Uterus (tissue), 3 donors: ENCODE measurements at regions not wholly inside any gene's neighbourhood (a gene's known extent, or its start where the extent isn't known, plus 50 kb on each side); places are given as distances from the start of the nearest gene placed in this dataset.

Source experiments
- DNase-seq, 2 donors: peaks; one replicate each; pipeline ENCODE4 v3.0.0-alpha.2; 2019 to 2020
- H3K27ac ChIP-seq, 2 donors: fragments of 200-600 bp; sonication (generic); 1 replicate in 1 of 2; 2 replicates in 1 of 2; pipeline ENCODE4 v1.5.1; 2016 to 2018
- H3K27me3 ChIP-seq, 2 donors: fragments of 200-600 bp; sonication (generic); one replicate each; pipeline ENCODE4 v1.5.1; 2018 to 2019; ENCODE audit warnings: control low read depth in 1 of 2
- H3K36me3 ChIP-seq, 2 donors: fragments of 200-600 bp; sonication (generic); one replicate each; pipeline ENCODE4 v1.5.1; 2019; ENCODE audit warnings: control low read depth in 1 of 2
- H3K4me1 ChIP-seq, 2 donors: fragments of 200-600 bp; sonication (generic); one replicate each; pipeline ENCODE4 v1.5.1; 2018 to 2019; ENCODE audit warnings: control low read depth in 1 of 2
- H3K4me3 ChIP-seq, 2 donors: fragments of 200-600 bp; sonication (generic); 1 replicate in 1 of 2; 2 replicates in 1 of 2; pipeline ENCODE4 v1.5.1; 2018 to 2019; ENCODE audit warnings: mild to moderate bottlenecking in 1 of 2
- H3K9me3 ChIP-seq, 2 donors: fragments of 200-600 bp; sonication (generic); one replicate each; pipeline ENCODE4 v1.5.1; 2019; ENCODE audit warnings: control low read depth in 1 of 2
- POLR2A ChIP-seq, 2 donors: fragments of 450-650 bp; IDR thresholded peaks; one replicate each; pipeline ENCODE4 v1.6.1; 2016; ENCODE audit warnings: antibody characterized with exemption in 2 of 2, mild to moderate bottlenecking in 1 of 2, moderate library complexity in 1 of 2
- intact Hi-C: fragments of 100-400 bp; cut with DNase I; formaldehyde crosslinking; loops from one replicate; pipeline ENCODE4 v1.15.1; 2023; ENCODE audit warnings: low total_unique reads
- TF ChIP-seq, protein P1 (sequence below), 4 experiments: fragments of 200-600 bp in 2 of 4; fragments of 450-650 bp in 2 of 4; sonication (generic) in 2 of 4; IDR thresholded peaks; one replicate each; pipeline ENCODE4 v1.5.1; 2016 to 2019; ENCODE audit warnings: antibody characterized with exemption in 4 of 4, mild to moderate bottlenecking in 2 of 4, moderate library complexity in 1 of 4
- donor health status: DM: yes; HTN: yes; CAD: no.

GRCh38 chr3:76582632-76583378 lies 457.1 kb upstream of the ROBO2 start:
- no peaks in the 10 kb centered on the region for H3K4me1 ChIP-seq
- H3K36me3 ChIP-seq: no peaks in the 10 kb centered on the region
- TF ChIP-seq POLR2A (IDR thresholded peaks at IDR 0.05): no peak
- TF ChIP-seq, protein P1, sequence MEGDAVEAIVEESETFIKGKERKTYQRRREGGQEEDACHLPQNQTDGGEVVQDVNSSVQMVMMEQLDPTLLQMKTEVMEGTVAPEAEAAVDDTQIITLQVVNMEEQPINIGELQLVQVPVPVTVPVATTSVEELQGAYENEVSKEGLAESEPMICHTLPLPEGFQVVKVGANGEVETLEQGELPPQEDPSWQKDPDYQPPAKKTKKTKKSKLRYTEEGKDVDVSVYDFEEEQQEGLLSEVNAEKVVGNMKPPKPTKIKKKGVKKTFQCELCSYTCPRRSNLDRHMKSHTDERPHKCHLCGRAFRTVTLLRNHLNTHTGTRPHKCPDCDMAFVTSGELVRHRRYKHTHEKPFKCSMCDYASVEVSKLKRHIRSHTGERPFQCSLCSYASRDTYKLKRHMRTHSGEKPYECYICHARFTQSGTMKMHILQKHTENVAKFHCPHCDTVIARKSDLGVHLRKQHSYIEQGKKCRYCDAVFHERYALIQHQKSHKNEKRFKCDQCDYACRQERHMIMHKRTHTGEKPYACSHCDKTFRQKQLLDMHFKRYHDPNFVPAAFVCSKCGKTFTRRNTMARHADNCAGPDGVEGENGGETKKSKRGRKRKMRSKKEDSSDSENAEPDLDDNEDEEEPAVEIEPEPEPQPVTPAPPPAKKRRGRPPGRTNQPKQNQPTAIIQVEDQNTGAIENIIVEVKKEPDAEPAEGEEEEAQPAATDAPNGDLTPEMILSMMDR (IDR thresholded peaks at IDR 0.05): no peak
- H3K9me3 ChIP-seq: no peaks in the 10 kb centered on the region
- H3K27me3 ChIP-seq: no peaks in the 10 kb centered on the region
- no peak overlapping the region for H3K27ac ChIP-seq
- no peak overlapping the region for H3K4me3 ChIP-seq
- no peak for DNase-seq
- intact Hi-C loops: no loop called here

GRCh38 chr3:76585794-76586392 lies 454.0 kb upstream of the ROBO2 start:
- H3K9me3 ChIP-seq: no peaks in the 10 kb centered on the region
- no peaks in the 10 kb centered on the region for H3K27me3 ChIP-seq
- intact Hi-C loops: no loop called here
- H3K4me3 ChIP-seq: no peak overlapping the region
- TF ChIP-seq POLR2A (IDR thresholded peaks at IDR 0.05): no peak
- TF ChIP-seq, protein P1 (IDR thresholded peaks at IDR 0.05): no peak
- H3K27ac ChIP-seq: no peak overlapping the region
- no peaks in the 10 kb centered on the region for H3K36me3 ChIP-seq
- no peaks in the 10 kb centered on the region for H3K4me1 ChIP-seq
- no peak for DNase-seq

DNA sequence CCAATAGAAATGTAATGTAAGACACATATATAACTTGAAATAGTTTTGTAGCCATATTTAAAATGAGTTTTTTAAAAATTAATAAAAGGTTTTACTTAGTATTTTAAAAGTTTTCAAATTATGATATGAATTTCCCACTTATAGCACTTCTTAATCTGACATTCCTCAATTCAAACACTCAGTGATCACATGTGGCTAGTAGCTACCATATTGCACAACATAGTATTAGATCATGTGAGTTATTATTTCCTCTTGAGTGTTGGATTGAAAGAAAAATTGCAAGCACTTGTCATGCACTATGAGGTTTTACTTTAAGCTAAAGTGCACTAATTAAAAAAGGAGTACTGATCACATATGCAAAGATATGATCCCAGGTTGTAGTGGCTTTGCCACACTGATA lies 453.4 kb upstream of the ROBO2 start:
- no peaks in the 10 kb centered on the region for H3K4me1 ChIP-seq
- H3K27me3 ChIP-seq: no peaks in the 10 kb centered on the region
- H3K4me3 ChIP-seq: no peak overlapping the region
- TF ChIP-seq POLR2A (IDR thresholded peaks at IDR 0.05): no peak
- TF ChIP-seq, protein P1 (IDR thresholded peaks at IDR 0.05): no peak
- no peak overlapping the region for H3K27ac ChIP-seq
- intact Hi-C loops: no loop called here
- no peak for DNase-seq
- no peaks in the 10 kb centered on the region for H3K9me3 ChIP-seq
- no peaks in the 10 kb centered on the region for H3K36me3 ChIP-seq

GRCh38 chr3:76610150-76610549 lies 429.7 kb upstream of the ROBO2 start:
- TF ChIP-seq POLR2A (IDR thresholded peaks at IDR 0.05): no peak
- TF ChIP-seq, protein P1 (IDR thresholded peaks at IDR 0.05): no peak
- Histone ChIP-seq H3K36me3 (no peaks in the 10 kb centered on the region), H3K27me3 (no peaks in the 10 kb centered on the region), H3K9me3 (no peaks in the 10 kb centered on the region), H3K27ac (no peak overlapping the region), H3K4me1 (no peaks in the 10 kb centered on the region), H3K4me3 (no peak overlapping the region)
- intact Hi-C loops: no loop called here
- no peak for DNase-seq

DNA sequence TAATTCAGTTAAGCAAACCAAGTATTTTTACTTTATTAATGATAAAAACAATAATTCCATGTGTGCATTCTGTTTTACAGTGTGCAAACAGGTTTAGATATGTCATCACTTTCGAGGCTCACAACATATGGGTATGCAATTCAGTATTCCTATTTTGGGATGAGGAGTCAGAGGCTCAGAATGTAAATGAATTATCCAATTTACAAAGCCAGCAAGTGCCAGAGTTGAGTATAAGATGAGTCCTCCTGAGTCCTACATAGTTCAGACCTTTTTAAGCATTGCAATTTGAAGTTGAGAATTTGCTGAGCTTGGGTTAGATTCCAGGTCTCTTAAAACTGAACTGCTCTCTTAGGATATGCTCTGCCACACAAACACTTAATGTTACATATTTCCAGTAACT lies 424.2 kb upstream of the ROBO2 start:
- Histone ChIP-seq H3K36me3 (no peaks in the 10 kb centered on the region), H3K27me3 (no peaks in the 10 kb centered on the region), H3K4me1 (no peaks in the 10 kb centered on the region), H3K4me3 (no peak overlapping the region), H3K27ac (no peak overlapping the region), H3K9me3 (no peaks in the 10 kb centered on the region)
- TF ChIP-seq, protein P1 (IDR thresholded peaks at IDR 0.05): no peak
- TF ChIP-seq POLR2A (IDR thresholded peaks at IDR 0.05): no peak
- intact Hi-C loops: no loop called here
- DNase-seq: no peak
